OCI-LY1 (cell line): ENCODE measurements at regions not wholly inside any gene's neighbourhood (a gene's known extent, or its start where the extent isn't known, plus 50 kb on each side); places are given as distances from the start of the nearest gene placed in this dataset.

Source experiments
- H2AFZ ChIP-seq: fragments of 200-600 bp; sonication (generic), shearing (Covaris generic); 2 replicates; pipeline ENCODE4 v1.6.0; 2014; ENCODE audit warnings: antibody characterized with exemption, mild to moderate bottlenecking, low read length
- H3F3A ChIP-seq: fragments of 200-600 bp; sonication (generic), shearing (Covaris generic); 2 replicates; pipeline ENCODE4 v1.6.0; 2014; ENCODE audit warnings: mild to moderate bottlenecking, antibody characterized with exemption, low read length, moderate library complexity; ENCODE audit not compliant: insufficient read depth
- H3K27ac ChIP-seq: fragments of 200-600 bp; sonication (generic); 2 replicates; pipeline ENCODE4 v1.5.1; 2014; ENCODE audit warnings: low read length, mixed run types, mild to moderate bottlenecking, low read depth; ENCODE audit not compliant: poor library complexity, severe bottlenecking
- H3K27me3 ChIP-seq: fragments of 200-600 bp; sonication (generic); 2 replicates; pipeline ENCODE4 v1.6.0; 2014; ENCODE audit warnings: antibody characterized with exemption, mild to moderate bottlenecking, low read length, moderate library complexity; ENCODE audit not compliant: insufficient read depth
- H3K36me3 ChIP-seq: fragments of 200-600 bp; sonication (generic); 2 replicates; pipeline ENCODE4 v1.6.1; 2014; ENCODE audit warnings: mild to moderate bottlenecking, antibody characterized with exemption, low read length, moderate library complexity, mixed read lengths; ENCODE audit not compliant: insufficient read depth
- H3K4me1 ChIP-seq: fragments of 200-600 bp; sonication (generic); 2 replicates; pipeline ENCODE4 v1.5.1; 2014; ENCODE audit warnings: mild to moderate bottlenecking, low read length, moderate library complexity; ENCODE audit not compliant: insufficient read depth, severe bottlenecking
- H3K4me2 ChIP-seq: fragments of 200-600 bp; sonication (generic), shearing (Covaris generic); 2 replicates; pipeline ENCODE4 v1.6.1; 2014; ENCODE audit warnings: low read length
- H3K4me3 ChIP-seq: fragments of 200-600 bp; sonication (generic); 2 replicates; pipeline ENCODE4 v1.5.1; 2014; ENCODE audit warnings: low read length, low read depth, mild to moderate bottlenecking, mixed read lengths; ENCODE audit not compliant: poor library complexity, severe bottlenecking
- H3K79me2 ChIP-seq: fragments of 200-600 bp; shearing (Covaris generic); 2 replicates; pipeline ENCODE4 v1.6.1; 2016; ENCODE audit warnings: mixed run types, low read length, mixed read lengths; ENCODE audit not compliant: insufficient read depth
- H3K9ac ChIP-seq: fragments of 200-600 bp; sonication (generic), shearing (Covaris generic); 2 replicates; pipeline ENCODE4 v1.6.1; 2014; ENCODE audit warnings: mild to moderate bottlenecking, low read length, mixed read lengths
- H3K9me2 ChIP-seq: fragments of 200-600 bp; sonication (generic), shearing (Covaris generic); 2 replicates; pipeline ENCODE4 v1.6.1; 2014; ENCODE audit warnings: low read depth, mild to moderate bottlenecking, low read length, mixed read lengths
- H3K9me3 ChIP-seq: fragments of 200-600 bp; shearing (Covaris generic); 2 replicates; pipeline ENCODE4 v1.6.1; 2014; ENCODE audit warnings: low read length, mixed read lengths
- H4K20me1 ChIP-seq: fragments of 200-600 bp; sonication (generic), shearing (Covaris generic); 2 replicates; pipeline ENCODE4 v1.6.0; 2016; ENCODE audit warnings: mild to moderate bottlenecking, low read length; ENCODE audit not compliant: insufficient read depth
- CTCF ChIP-seq: fragments of 200-600 bp; sonication (generic), shearing (Covaris generic); IDR thresholded peaks from 2 replicates; pipeline ENCODE4 v1.5.1; 2017; ENCODE audit warnings: mild to moderate bottlenecking, antibody characterized with exemption, low read length, moderate library complexity, mixed read lengths
- EZH2 ChIP-seq: fragments of 200-600 bp; sonication (generic), shearing (Covaris generic); IDR thresholded peaks from 2 replicates; pipeline ENCODE4 v1.8.0; 2017; ENCODE audit warnings: borderline replicate concordance, mixed run types, mild to moderate bottlenecking, antibody characterized with exemption, low read length, moderate library complexity, mixed read lengths

- Histone ChIP-seq H3F3A (no peaks in the 10 kb centered on the region), H2AFZ (peak overlapping the region; percentile 28; the same call in 1 of the 2 replicates), H3K79me2 (no peaks in the 10 kb centered on the region), H3K9ac (no peak overlapping the region), H3K4me3 (no peak overlapping the region), H3K27me3 (no peaks in the 10 kb centered on the region), H3K36me3 (no peaks in the 10 kb centered on the region), H3K9me2 (no peaks in the 10 kb centered on the region), H4K20me1 (no peaks in the 10 kb centered on the region), H3K4me2 (no peak overlapping the region), H3K4me1 (peaks cover 25% of the 10 kb centered on the region), H3K9me3 (no peaks in the 10 kb centered on the region), H3K27ac (no peak overlapping the region)
- TF ChIP-seq EZH2 (no peak), CTCF (no peak)
These were observed 407.6 kb downstream of the LRFN5 start for GRCh38 chr14:42014301-42014700.

- no peak overlapping the region for H3K4me3 ChIP-seq
- no peak overlapping the region for H3K4me2 ChIP-seq
- no peaks in the 10 kb centered on the region for H3K79me2 ChIP-seq
- H3F3A ChIP-seq: no peaks in the 10 kb centered on the region
- H3K9ac ChIP-seq: no peak overlapping the region
- H4K20me1 ChIP-seq: no peaks in the 10 kb centered on the region
- H3K27ac ChIP-seq: no peak overlapping the region
- no peaks in the 10 kb centered on the region for H3K36me3 ChIP-seq
- H3K9me2 ChIP-seq: no peaks in the 10 kb centered on the region
- no peaks in the 10 kb centered on the region for H3K9me3 ChIP-seq
- TF ChIP-seq CTCF (no peak), EZH2 (no peak)
- H2AFZ ChIP-seq: no peak overlapping the region
- H3K4me1 ChIP-seq: peaks cover 25% of the 10 kb centered on the region
- no peaks in the 10 kb centered on the region for H3K27me3 ChIP-seq
These were observed 406.9 kb downstream of the LRFN5 start for GRCh38 chr14:42013559-42013958.

- Histone ChIP-seq H3K4me3 (no peak overlapping the region), H3K27me3 (no peaks in the 10 kb centered on the region), H3K9me3 (no peaks in the 10 kb centered on the region), H3K79me2 (no peaks in the 10 kb centered on the region), H3K36me3 (no peaks in the 10 kb centered on the region), H3F3A (no peaks in the 10 kb centered on the region), H3K9me2 (no peaks in the 10 kb centered on the region), H4K20me1 (no peaks in the 10 kb centered on the region), H3K4me1 (peaks cover 21% of the 10 kb centered on the region), H3K27ac (no peak overlapping the region), H3K9ac (no peak overlapping the region), H3K4me2 (no peak overlapping the region), H2AFZ (no peak overlapping the region)
- TF ChIP-seq CTCF (no peak), EZH2 (no peak)
These were observed 406.5 kb downstream of the LRFN5 start for GRCh38 chr14:42013153-42013552.
